ENCODE measurements at regions not wholly inside any gene's neighbourhood (a gene's known extent, or its start where the extent isn't known, plus 50 kb on each side); places are given as distances from the start of the nearest gene placed in this dataset.

DNA sequence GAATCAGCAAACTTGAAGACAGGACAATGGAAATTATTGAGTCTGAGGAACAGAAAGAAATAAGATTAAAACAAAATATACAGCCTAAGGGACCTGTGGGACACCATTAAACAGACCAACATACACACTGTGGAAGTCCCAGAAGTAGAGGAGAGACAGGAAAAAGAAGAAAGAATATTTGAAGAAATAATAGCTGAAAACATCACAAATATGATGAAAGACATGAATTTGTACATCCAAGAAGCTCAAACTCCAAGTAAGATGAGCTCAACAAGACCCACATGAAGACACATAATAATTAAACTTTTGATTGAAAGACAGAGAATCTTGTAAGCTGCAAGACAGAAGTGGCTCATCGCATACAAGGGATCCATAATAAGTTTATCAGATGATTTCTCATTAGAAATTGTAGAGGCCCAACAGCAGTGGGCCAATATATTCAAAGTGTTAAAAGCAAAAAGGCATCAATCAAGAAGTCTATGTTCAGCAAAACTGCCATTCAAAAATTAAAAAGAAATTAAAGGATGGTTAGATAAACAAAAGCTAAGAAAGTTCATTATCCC, 311.3 kb upstream of the ADGRL2 start:
- DNase-seq (ENCODE audit: low spot score): no peak

DNA sequence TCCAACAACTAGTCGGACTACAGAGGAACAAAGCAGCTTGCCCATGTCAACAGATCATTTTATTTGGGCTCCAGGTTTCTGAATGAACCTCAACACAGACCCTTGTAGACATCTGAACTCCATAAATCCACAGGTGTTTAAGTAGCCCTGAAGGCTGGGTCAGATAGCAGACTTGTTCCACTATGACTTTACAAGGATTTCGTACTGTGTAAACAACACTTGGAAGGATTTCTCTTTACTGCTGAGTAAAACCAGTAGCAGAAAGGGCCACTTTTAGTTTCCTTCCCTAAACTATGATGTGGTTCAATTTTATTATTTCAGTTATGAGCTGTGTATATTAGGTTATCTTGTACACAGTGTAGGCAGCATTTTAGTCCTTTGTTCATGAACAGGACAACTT, 316.4 kb upstream of the ADGRL2 start:
- DNase-seq (ENCODE audit: low spot score): no peak

DNA sequence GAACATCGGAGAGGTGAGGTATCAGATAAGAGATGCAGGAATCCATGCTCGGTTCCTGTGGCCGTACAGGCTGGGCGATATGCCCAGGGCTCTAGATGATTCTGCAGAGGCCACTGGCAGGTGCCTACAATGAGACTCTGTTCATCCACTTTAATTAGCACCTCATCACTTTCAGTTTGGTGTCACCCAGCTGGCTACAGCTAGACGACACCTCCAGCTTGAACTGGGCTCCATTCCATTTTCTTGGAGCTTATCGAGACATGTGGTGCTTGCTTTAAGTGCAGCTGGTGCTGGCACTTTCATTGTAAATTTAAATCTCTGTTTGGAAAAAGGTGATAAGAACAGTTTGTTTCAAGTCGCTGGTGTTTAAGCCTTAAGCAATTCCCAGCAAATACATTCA, 322.5 kb upstream of the ADGRL2 start:
- no peak for DNase-seq (ENCODE audit: low spot score)

DNA sequence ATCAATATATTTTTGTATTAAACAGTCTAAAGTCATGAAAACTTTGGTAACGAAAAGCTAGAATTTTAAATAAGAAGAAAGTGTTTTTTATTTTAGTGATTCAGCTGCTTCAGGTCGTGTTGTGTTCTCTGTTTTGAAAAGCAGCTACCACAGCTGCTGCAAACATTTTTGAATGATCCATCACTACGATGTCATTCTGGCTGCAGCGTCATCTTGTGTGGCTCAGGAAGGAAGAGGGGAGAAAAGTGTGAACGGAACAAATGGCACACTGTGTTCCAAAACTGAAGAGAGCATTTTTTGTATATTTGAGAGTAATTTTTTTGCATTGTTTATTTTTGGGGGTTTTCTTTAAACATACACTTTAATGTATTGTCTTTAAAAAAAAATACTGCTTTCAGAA, 323.0 kb upstream of the ADGRL2 start:
- no peak for DNase-seq (ENCODE audit: low spot score)

DNA sequence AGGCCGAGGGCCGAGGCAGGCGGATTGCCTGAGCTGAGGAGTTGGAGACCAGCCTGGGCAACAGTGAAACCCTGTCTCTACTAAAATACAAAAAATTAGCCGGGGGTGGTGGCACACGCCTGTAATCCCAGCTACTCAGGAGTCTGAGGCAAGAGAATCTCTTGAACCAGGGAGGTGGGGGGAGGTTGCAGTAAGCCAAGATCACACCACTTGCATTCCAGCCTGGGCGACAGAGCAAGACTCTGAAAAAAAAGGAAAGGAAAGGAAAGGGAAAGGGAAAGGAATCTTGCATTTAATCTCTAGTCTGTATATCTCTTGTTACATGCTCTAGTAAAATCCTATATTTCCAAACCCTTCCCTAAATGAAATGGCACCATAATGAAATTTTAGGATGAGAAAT, 328.3 kb upstream of the ADGRL2 start:
- no peak for DNase-seq (ENCODE audit: low spot score)

DNA sequence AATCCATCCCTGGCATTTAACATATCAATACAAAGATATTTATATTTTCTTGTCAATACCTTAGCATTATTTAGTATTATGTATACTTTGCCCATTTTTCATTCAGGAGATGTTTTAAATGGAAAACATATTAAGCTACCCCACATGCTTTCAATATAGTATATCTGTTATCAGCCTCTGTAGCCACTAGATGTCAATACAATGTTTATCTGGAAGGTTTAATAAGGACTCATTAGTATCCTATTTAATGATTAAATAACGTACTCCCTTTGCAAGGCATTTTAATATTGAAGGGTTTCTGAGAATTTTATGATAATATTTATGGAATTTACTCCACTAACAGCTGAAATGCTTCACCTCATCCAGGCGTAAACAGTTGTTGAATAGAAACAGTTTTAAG, 329.5 kb upstream of the ADGRL2 start:
- no peak for DNase-seq (ENCODE audit: low spot score)

DNA sequence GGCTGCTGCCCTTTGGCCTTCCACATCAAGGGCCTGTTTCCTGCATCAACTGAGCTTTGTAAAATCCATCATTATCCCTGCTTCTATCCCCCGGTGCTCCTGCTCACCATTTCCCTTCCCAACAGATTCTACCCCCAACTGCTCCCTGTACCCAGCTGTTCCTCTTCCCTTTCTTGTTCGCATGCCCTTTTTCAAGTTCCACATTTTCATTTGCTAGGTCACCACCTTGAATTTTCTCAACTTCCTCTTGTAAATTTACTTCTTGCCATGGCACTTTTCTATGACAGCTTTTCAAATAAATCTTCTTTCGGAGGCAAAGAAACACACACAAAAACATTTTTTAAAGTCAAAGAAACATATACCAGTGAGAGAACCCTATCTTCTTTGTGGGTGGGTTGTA, 330.5 kb upstream of the ADGRL2 start:
- no peak for DNase-seq (ENCODE audit: low spot score)

DNA sequence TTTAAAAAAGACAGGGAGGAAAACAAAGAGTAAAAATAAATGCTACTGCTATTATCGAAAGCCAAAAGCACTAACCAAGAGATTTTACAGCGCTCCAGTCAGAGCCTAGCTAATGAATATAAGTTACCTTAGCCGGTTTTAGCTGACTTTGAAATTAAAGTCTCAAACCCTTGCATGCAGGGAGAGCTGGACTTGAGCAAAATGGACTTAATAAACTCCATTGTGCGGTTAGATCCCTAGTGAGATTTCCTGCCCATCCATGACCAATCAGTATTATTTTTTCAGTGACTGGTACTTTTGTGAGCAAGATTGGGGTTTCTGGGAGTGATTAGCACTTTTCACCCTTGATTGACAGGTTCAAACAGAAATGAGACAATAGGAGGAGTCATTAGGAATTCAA, 333.4 kb upstream of the ADGRL2 start:
- no peak for DNase-seq (ENCODE audit: low spot score)

DNA sequence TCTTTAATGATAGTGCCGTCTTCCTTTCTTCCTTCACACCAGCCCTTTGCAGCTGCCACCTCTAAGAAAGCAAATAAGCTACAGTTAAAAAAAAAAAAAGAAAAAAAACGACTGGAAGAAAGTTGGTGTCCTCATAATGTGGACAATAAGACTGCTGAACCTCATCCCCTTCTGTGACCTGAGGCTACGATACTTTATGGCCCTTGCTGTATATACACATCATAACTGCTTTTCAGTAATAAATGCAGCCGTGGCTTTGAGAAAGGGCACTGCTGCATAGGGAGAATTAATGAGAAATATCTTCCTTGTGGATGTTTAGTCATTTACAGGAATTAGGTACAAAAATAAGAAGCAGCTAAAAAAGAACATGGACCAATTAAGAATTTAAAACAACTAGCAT, 333.8 kb upstream of the ADGRL2 start:
- no peak for DNase-seq (ENCODE audit: low spot score)

DNA sequence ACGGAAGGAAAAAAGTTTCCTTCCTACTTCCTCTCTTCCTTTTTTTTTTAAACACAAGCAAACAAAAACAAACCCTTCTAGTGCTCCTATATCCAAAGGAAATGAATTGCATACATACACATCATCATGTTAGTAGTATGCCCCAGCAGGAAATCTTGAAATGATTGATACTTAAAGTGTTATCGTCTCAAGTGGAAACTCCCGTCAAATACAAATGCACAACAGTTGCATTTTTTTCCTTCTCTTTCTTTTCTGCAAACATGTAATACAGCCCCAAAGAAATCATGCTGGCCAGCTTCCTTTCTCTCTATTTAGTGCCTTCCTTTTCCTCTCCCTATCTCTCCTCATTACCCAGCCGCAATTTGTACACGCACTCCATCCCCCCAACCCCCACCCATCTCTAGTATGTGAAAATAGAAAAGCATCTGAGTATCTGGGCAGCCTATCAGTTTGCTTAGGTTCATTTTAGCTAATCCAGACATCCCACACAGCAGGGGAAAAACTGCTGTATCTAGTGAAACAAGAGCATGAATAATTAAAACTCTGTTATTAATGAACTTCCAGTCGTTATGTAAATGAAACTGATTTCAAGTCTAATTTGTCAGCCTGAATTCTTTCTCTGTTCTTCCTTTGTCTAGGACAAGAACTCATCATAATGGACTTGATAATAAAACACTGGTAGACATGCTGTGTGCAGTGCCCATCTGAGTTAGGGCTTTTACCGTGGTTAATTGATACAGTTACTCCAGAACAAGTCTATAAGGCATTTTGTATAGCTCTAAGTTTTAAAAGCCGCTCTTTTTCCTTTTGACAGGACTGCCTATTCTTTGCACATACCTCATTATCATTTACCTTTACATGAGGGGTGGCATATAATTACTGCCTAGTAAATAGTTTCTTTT, 336.5 kb upstream of the ADGRL2 start:
- DNase-seq (ENCODE audit: low spot score): no peak

DNA sequence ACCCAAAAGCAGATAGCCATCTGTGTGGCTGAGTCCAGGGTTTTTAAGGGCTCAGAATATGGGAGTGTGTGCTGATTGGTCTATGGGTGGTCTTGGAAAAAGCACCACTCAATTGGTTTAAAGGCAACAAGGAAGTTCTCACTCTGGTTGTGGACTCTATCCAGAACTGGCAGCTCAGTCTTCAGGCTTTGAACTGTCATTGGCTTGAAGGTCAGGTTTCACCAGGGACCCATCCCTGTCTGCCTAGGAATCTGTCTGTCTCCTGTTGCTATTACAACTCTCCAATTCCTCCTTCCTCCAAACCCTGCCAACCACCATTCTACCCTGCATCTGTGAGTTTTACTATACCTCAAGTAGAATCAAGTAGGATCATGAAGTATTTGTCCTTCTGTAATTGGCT, 341.7 kb upstream of the ADGRL2 start:
- DNase-seq (ENCODE audit: low spot score): no peak

DNA sequence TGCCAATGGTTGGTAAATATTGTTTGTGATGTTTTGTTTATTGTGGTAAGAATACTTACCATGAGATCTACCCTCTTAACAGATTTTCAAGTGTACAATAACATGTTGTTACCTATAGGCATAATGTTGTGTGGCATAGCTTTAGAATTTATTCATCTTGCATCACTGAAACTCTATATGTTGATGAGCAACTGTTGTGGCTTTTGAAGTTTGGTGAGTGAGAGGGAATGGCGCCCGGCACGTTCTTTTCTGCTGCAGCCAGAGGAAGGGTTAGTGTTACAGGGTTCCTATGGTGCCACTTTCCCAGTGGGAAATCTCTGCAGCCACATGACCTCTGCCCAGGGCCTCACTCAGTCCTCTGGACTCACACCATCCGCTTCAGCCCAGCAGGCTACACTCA, 342.5 kb upstream of the ADGRL2 start:
- DNase-seq (ENCODE audit: low spot score): no peak

DNA sequence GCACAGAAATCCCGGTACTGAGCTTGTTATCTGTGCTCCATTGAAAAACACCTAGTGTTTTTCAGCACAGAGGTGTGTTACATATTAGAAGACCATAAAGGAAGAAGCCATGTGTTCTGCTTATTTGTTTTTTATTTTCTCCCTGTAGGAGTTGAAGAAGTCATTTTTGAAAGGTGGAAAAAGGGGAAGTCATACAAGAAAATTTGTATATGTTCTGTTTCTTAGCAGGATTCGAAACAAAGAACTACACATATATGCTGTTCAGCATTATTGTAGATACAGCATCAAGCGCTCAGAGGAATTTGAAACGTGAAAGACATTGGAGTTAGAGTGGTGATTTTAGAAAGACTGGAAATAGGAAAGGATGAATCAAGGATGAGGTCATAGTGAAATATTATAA, 345.3 kb upstream of the ADGRL2 start:
- no peak for DNase-seq (ENCODE audit: low spot score)

DNA sequence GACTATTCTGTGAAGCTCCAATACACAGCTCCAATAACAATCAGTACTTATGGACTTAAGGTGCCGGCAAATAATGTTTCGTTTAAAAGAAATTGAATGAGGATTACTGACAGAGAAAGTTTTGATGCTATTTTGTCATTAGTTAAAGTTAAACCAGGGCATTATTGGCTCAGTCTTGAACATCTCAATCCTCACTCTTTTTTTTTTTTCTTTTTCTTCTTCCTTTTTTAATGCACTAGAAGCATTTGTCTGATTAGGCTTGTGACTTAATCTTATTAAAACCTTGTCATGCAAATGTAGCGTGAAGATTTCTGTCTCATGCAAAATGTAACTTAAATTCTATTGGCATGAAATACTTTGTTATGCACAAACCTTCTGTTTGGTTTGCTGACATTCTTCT, 346.8 kb upstream of the ADGRL2 start:
- no peak for DNase-seq (ENCODE audit: low spot score)

DNA sequence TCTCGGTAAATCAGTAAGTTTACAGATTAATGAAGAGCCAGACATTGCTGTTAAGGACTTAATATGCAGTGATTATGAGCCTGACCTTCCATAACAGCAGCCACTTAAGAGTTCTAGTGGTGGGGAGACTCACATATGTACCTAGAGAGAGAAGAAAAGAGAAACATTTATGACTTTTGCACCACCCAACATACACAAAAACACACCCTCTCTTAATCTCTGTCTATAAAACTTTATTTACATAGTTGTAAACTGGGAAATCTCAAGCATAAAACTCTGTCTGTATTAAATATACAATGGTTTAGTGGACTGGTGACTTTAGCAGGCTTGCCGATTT, 347.4 kb upstream of the ADGRL2 start:
- no peak for DNase-seq (ENCODE audit: low spot score)

DNA sequence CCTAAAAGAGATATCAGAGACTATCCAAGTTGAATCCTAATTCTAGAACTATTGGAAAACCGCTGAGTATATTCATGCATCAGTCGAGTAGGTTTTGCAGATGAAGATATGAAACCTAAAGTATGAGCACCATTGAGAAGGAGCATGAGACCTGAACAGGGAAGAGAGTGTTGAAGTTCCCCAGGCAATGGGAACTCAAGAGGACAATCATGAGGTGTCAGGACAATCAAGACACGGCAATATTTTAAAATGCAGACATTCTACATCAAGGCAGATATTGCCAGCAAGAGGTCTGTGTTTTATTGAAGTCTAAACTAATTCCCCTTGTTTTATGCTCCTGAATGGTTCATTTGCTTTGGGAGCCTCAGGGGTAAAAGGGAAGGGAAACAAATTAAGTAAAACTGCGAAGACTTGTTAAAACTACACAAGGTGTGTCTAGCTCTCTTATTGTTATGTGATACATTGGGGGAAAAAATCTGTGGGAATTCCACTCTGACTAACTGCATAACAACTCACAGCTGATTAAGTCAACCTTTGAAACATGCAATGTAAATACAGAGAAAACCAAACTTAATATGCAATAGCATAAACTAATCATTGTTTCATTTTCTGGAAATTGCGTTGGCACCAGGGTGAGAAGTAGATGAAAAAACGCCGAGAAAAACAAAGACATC, 347.9 kb upstream of the ADGRL2 start:
- DNase-seq (ENCODE audit: low spot score): no peak

DNA sequence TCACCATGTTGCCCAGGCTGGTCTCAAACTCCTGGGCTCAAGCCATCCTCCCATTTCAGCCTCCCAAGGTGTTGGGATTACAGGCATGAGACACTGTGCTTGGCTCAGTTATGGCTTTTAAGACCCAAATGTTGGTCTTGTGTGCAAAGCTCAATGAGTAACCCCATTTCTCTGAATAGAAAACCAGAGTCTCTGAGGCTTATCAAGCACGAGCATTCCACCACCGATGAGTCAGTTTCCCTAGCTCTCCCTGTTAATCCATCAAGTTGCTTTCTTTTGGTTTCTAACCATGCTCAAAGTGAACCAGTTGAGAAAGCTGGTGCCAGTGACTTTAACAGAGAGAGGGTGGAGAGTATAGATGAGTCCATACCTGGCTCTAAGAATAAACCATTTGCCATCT, 350.9 kb upstream of the ADGRL2 start:
- no peak for DNase-seq (ENCODE audit: low spot score)

DNA sequence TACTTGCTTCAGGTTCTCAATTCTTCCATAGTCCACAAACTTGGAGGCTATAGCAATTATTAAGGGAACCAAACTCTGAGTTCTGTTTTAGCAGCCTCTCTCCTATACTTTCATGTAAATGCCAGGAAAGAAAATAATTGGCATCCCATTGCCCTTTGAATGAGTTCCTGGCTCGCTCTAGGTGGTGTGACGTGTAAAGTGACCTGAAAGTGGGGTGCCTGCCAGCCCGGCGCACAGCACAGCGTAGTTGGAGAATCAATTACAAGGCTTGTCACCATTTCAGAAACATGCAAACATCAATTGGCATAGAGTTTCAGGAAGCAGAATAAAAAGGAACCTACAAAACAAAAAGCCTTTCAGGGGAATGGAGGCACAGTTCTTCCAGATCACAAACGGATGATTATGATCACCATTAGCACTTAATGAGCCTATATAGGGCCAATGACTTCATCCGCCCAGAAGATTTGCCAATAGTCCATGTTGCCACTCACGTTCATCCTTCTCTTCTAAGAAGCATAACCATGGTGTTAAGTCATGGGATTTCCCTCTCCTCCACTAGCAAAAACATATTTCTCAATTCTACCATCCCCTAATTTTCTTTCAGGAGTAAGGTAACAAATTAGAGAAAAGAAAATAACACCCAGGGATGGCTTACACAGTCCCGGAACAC, 354.6 kb upstream of the ADGRL2 start:
- no peak for DNase-seq (ENCODE audit: low spot score)

DNA sequence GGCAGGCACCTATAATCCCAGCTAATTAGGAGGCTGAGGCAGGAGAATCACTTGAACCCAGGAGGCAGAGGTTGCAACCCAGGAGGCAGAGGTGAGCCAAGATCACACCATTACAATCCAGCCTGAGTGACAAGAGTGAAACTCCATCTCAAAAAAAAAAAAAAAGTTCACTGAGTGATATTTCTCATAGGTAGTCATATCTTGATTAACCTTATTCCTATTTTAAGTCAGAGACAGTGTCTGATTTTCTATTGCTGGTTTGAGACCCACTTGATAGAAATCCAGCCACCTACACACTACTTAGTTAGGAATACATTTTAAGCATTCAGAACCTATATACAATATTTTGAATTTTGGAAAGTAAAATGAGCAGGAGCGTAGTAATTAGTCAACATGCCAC, 357.4 kb upstream of the ADGRL2 start:
- DNase-seq (ENCODE audit: low spot score): no peak

DNA sequence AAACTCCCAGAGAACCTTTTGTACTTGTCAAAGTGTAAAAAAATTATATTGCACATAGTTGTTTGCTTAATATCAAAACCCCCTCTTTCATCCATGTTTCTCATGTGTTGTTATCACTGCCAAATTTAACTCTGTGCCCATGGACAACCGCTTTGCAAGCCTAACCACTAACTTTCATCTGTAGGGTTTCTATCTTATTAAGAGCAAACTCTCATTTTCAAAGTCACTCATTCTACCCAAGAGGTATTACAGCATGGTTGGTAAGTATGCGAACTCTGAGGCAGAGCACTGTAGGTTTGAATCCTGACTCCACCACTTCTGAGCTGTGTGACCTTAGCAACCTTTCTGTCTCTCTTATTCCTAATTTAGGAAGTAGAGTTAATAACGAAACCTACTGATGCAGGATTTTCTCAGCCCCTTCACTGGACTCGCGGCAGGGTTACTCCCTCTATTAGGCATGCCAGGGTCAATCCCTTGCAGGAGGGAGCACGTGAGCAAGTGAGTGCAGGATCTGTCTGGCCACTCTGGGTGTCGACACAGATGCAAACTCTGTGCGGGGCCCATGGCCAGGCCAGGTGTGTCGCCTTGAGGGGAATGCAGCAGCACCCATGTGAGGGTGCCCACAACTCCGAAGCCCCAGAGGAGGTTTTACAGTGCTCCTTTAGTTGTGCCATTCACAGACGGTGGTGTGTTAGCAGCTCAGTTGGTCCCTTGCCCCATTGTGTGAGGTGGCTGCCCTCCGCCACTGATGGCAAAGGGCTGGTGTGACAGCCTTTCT, 361.5 kb upstream of the ADGRL2 start:
- DNase-seq (ENCODE audit: low spot score): no peak

DNA sequence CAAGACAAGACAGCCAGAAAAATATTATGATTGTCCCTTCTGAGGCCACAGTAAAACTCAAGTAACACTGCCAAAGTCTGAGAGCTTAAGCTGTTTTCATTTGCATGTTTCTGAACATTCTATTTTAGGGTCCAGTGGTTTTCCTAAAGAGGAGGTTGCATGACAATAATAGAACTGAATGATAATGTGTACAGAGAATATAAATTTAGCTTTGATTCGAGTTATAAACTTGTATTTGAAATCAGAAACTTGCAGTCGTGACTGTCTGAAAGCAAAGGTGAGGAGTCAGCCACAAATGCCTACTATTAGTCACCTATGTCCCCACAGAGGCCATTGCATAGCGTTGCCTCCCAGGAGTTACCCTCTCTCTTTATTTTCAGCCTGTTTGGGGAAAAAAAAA, 363.1 kb upstream of the ADGRL2 start:
- no peak for DNase-seq (ENCODE audit: low spot score)

DNA sequence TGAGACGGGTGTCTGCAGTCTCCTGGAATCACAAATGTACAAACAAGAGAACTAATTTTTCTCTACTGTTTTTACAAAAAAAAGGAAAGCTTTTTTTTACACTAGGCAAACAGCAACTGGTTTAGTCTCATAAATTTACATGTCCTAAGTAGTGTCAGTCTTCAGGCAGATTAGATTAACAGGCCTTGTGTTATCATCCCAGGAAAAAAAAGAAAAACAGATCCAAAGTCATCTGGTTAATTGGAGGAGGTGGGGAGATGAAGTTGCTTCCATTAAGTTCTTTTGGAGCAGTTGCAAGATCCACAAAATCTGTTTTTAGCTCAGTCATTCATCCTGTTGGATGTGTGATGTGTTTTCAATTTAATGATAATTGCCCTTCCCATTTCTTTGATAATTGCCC, 363.5 kb upstream of the ADGRL2 start:
- no peak for DNase-seq (ENCODE audit: low spot score)
